H9 (cell line): ENCODE measurements at regions not wholly inside any gene's neighbourhood (a gene's known extent, or its start where the extent isn't known, plus 50 kb on each side); places are given as distances from the start of the nearest gene placed in this dataset.

Experiments
- DNase-seq: peaks from one replicate; pipeline ENCODE4 v3.0.0-alpha.2; 2017
- H2AFZ ChIP-seq: one replicate; pipeline ENCODE4 v1.6.1; 2013; ENCODE audit warnings: mild to moderate bottlenecking, low read length, control low read depth, moderate library complexity
- H2AK5ac ChIP-seq: 2 replicates; pipeline ENCODE4 v1.6.1; 2013; ENCODE audit warnings: low read length, control low read depth, mixed read lengths; ENCODE audit not compliant: insufficient read length
- H2BK120ac ChIP-seq: one replicate; pipeline ENCODE4 v1.6.1; 2013; ENCODE audit warnings: low read depth, mild to moderate bottlenecking, low read length, control low read depth, inconsistent platforms; ENCODE audit not compliant: poor library complexity, severe bottlenecking
- H2BK12ac ChIP-seq: 2 replicates; pipeline ENCODE4 v1.6.1; 2013; ENCODE audit warnings: low read length, control low read depth, mixed read lengths, low read depth; ENCODE audit not compliant: insufficient read length
- H2BK15ac ChIP-seq: 2 replicates; pipeline ENCODE4 v1.6.1; 2013; ENCODE audit warnings: low read depth, low read length, control low read depth
- H2BK20ac ChIP-seq: one replicate; pipeline ENCODE4 v1.6.1; 2013; ENCODE audit warnings: low read depth, mild to moderate bottlenecking, low read length, control low read depth, inconsistent platforms; ENCODE audit not compliant: poor library complexity, severe bottlenecking
- H2BK5ac ChIP-seq: 2 replicates; pipeline ENCODE4 v1.6.1; 2013; ENCODE audit warnings: low read length, control low read depth, mixed read lengths; ENCODE audit not compliant: insufficient read length
- H3K14ac ChIP-seq: 2 replicates; pipeline ENCODE4 v1.6.1; 2013; ENCODE audit warnings: low read length, control low read depth; ENCODE audit not compliant: insufficient read depth
- H3K18ac ChIP-seq: 2 replicates; pipeline ENCODE4 v1.6.1; 2013; ENCODE audit warnings: low read depth, mild to moderate bottlenecking, mixed read lengths, low read length, control low read depth; ENCODE audit not compliant: insufficient read length
- H3K23ac ChIP-seq: 2 replicates; pipeline ENCODE4 v1.6.1; 2013; ENCODE audit warnings: low read length, control low read depth, mixed read lengths, low read depth; ENCODE audit not compliant: insufficient read length
- H3K23me2 ChIP-seq: 2 replicates; pipeline ENCODE4 v1.6.1; 2013; ENCODE audit warnings: low read depth, mild to moderate bottlenecking, mixed read lengths, low read length, control low read depth; ENCODE audit not compliant: insufficient read length, poor library complexity, severe bottlenecking
- H3K27ac ChIP-seq: 2 replicates; pipeline ENCODE4 v1.5.1; 2013; ENCODE audit warnings: low read length, control low read depth, mixed read lengths, low read depth; ENCODE audit not compliant: insufficient read length
- H3K27me3 ChIP-seq: 2 replicates; pipeline ENCODE4 v1.6.1; 2013; ENCODE audit warnings: low read length, control low read depth, inconsistent platforms; ENCODE audit not compliant: insufficient read depth
- H3K4ac ChIP-seq: 2 replicates; pipeline ENCODE4 v1.6.1; 2013; ENCODE audit warnings: low read depth, mild to moderate bottlenecking, control low read depth, inconsistent platforms, low read length, moderate library complexity
- H3K4me1 ChIP-seq: 2 replicates; pipeline ENCODE4 v1.6.1; 2013; ENCODE audit warnings: low read length, control low read depth, inconsistent platforms; ENCODE audit not compliant: insufficient read depth
- H3K4me2 ChIP-seq: 2 replicates; pipeline ENCODE4 v1.6.1; 2013; ENCODE audit warnings: low read length, control low read depth, mixed read lengths; ENCODE audit not compliant: insufficient read length, insufficient read depth
- H3K56ac ChIP-seq: 2 replicates; pipeline ENCODE4 v1.6.1; 2013; ENCODE audit warnings: low read depth, mild to moderate bottlenecking, mixed read lengths, low read length, control low read depth; ENCODE audit not compliant: insufficient read length
- H3K79me1 ChIP-seq: 2 replicates; pipeline ENCODE4 v1.6.1; 2013; ENCODE audit warnings: low read depth, mild to moderate bottlenecking, moderate library complexity, low read length, control low read depth, inconsistent platforms; ENCODE audit not compliant: insufficient read depth, poor library complexity, severe bottlenecking
- H3K79me2 ChIP-seq: 2 replicates; pipeline ENCODE4 v1.6.1; 2013; ENCODE audit warnings: low read length, control low read depth, inconsistent platforms; ENCODE audit not compliant: insufficient read depth
- H3K9ac ChIP-seq: 2 replicates; pipeline ENCODE4 v1.6.1; 2013; ENCODE audit warnings: low read length, control low read depth, mixed read lengths; ENCODE audit not compliant: insufficient read length; ENCODE audit errors: extremely low read depth
- H3K9me3 ChIP-seq: one replicate; pipeline ENCODE4 v1.6.1; 2013; ENCODE audit warnings: low read depth, low read length, inconsistent platforms; ENCODE audit not compliant: control insufficient read depth
- H3T11ph ChIP-seq: one replicate; pipeline ENCODE4 v1.6.1; 2013; ENCODE audit warnings: mild to moderate bottlenecking, low read length, control low read depth, inconsistent platforms
- H4K20me1 ChIP-seq: one replicate; pipeline ENCODE4 v1.6.1; 2013; ENCODE audit not compliant: control insufficient read depth, insufficient read length, insufficient read depth
- H4K5ac ChIP-seq: 2 replicates; pipeline ENCODE4 v1.6.1; 2013; ENCODE audit warnings: low read depth, mild to moderate bottlenecking, mixed read lengths, low read length, control low read depth; ENCODE audit not compliant: insufficient read length
- H4K8ac ChIP-seq: replicated peaks from 2 replicates; pipeline ENCODE4 v1.6.1; 2013; ENCODE audit warnings: low read length, control low read depth, mixed read lengths, low read depth; ENCODE audit not compliant: insufficient read length
- H4K91ac ChIP-seq: 2 replicates; pipeline ENCODE4 v1.6.1; 2013; ENCODE audit warnings: low read depth, mild to moderate bottlenecking, moderate library complexity, mixed read lengths, low read length, control low read depth; ENCODE audit not compliant: insufficient read length
- H3K27ac Mint-ChIP-seq, 3 experiments: 2 replicates in 2 of 3; 3 replicates in 1 of 3; pipeline ENCODE4 v1.8.0; 2020 to 2021; ENCODE audit warnings: mixed read lengths in 3 of 3, mild to moderate bottlenecking in 1 of 3, moderate library complexity in 1 of 3
- H3K27me3 Mint-ChIP-seq: 2 replicates; pipeline ENCODE4 v1.8.0; 2021; ENCODE audit warnings: low read depth, mild to moderate bottlenecking, moderate library complexity, mixed read lengths
- H3K36me3 Mint-ChIP-seq, 3 experiments: 2 replicates in 2 of 3; 3 replicates in 1 of 3; pipeline ENCODE4 v1.8.0; 2020 to 2021; ENCODE audit warnings: low read depth in 3 of 3, mixed read lengths in 3 of 3; ENCODE audit not compliant: insufficient read depth in 1 of 3
- H3K4me1 Mint-ChIP-seq, 2 experiments: 2 replicates each; pipeline ENCODE4 v1.8.0; 2020; ENCODE audit warnings: mixed read lengths in 2 of 2
- H3K4me3 Mint-ChIP-seq, 2 experiments: 2 replicates in 1 of 2; 3 replicates in 1 of 2; pipeline ENCODE4 v1.8.0; 2020 to 2021; ENCODE audit warnings: mild to moderate bottlenecking in 2 of 2, mixed read lengths in 2 of 2, moderate library complexity in 1 of 2
- H3K9me3 Mint-ChIP-seq, 2 experiments: 2 replicates in 1 of 2; 3 replicates in 1 of 2; pipeline ENCODE4 v1.8.0; 2020; ENCODE audit warnings: mild to moderate bottlenecking in 2 of 2, mixed read lengths in 2 of 2, moderate library complexity in 1 of 2
- CTCF ChIP-seq: fragments of 200-600 bp; sonication (generic); conservative IDR thresholded peaks from 3 replicates; pipeline ENCODE4 v1.8.0; 2021; ENCODE audit warnings: antibody characterized with exemption, mild to moderate bottlenecking
- WGBS: extraction: QIAGEN DNeasy Blood & Tissue Kit; methylation state at CpG from one replicate; pipeline ENCODE4 v1.1.7; 2013; ENCODE audit warnings: missing lambda C conversion rate, low lambda C conversion rate, mixed read lengths; ENCODE audit not compliant: insufficient read length; ENCODE audit errors: extremely low coverage; 5-methylcytosine and 5-hydroxymethylcytosine counted together

DNA sequence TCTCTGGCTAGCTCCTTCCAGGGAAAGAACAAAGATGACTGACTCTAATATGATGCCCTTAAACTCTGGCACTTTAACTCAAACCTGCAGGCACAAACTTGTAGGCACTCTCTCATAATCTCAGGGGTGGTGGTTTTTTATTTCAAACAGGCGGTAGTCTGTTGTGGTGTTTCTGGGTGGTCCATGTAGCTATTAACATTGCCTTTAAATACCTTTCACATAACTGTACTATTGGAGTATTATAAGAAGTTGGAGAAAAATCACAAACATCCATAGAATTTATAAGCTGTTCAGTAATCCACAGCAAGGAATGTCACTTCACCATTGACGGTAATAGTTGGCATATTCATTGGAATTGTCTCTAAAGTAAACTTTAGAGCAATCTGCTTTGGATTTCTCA, 204.2 kb upstream of the PDE5A start:
- Histone ChIP-seq H3K56ac (no peak overlapping the region), H3K14ac (no peak overlapping the region), H3K9me3 (no peaks in the 10 kb centered on the region), H2BK12ac (no peak overlapping the region), H3K23me2 (no peaks in the 10 kb centered on the region), H2BK15ac (no peak overlapping the region), H3K27ac (no peak overlapping the region), H3K18ac (no peak overlapping the region), H4K5ac (no peak overlapping the region), H2BK120ac (no peak overlapping the region), H3K4me2 (no peak overlapping the region), H4K20me1 (no peaks in the 10 kb centered on the region), H3K27me3 (no peaks in the 10 kb centered on the region), H2AFZ (no peak overlapping the region), H2AK5ac (no peak overlapping the region), H3K9ac (no peak overlapping the region), H3K79me1 (no peaks in the 10 kb centered on the region), H3K23ac (no peak overlapping the region), H2BK5ac (no peak overlapping the region), H3T11ph (no peak overlapping the region), H3K4me1 (no peaks in the 10 kb centered on the region), H2BK20ac (no peak overlapping the region), H4K8ac (no peak overlapping the region), H4K91ac (no peak overlapping the region), H3K79me2 (no peaks in the 10 kb centered on the region), H3K4ac (no peak overlapping the region)
- Mint-ChIP-seq H3K4me3 (no peak overlapping the region), H3K36me3 (peaks cover 0 to 2% (median 0%) of the 10 kb centered on the region in 3 experiments; a peak in 1 of 7 replicates), H3K4me1 (no peaks in the 10 kb centered on the region), H3K27ac (no peak overlapping the region), H3K27me3 (no peaks in the 10 kb centered on the region), H3K9me3 (no peaks in the 10 kb centered on the region; a peak in 1 of 5 replicates)
- WGBS = no CpG with 5 or more reads among the region's 2 CpGs
- DNase-seq = no peak
- TF ChIP-seq CTCF = no peak
